HepG2 (cell line): ENCODE measurements at regions not wholly inside any gene's neighbourhood (a gene's known extent, or its start where the extent isn't known, plus 50 kb on each side); places are given as distances from the start of the nearest gene placed in this dataset.

Experiments used
- DPF2 ChIP-seq: sonication (generic); formaldehyde crosslinking; IDR thresholded peaks from 2 replicates; pipeline ENCODE4 v1.4.0; 2020; ENCODE audit warnings: mild to moderate bottlenecking, low read depth, missing genetic modification reagents, borderline replicate concordance
- EHMT2 ChIP-seq: fragments of 200-600 bp; sonication (generic); IDR thresholded peaks from 2 replicates; pipeline ENCODE4 v1.7.0; 2017; ENCODE audit warnings: antibody characterized with exemption, low read depth, low read length, borderline replicate concordance
- FOXP1 ChIP-seq, 2 experiments: fragments of 450-650 bp in 1 of 2; IDR thresholded peaks; 2 replicates each; pipeline ENCODE4 v1.6.1; 2017 to 2018; ENCODE audit warnings: antibody characterized with exemption in 1 of 2
- HDAC2 ChIP-seq: sonication (generic); formaldehyde crosslinking; IDR thresholded peaks from 2 replicates; pipeline ENCODE4 v1.4.0; 2020; ENCODE audit warnings: missing genetic modification reagents
- MTA1 ChIP-seq: sonication (generic); formaldehyde crosslinking; IDR thresholded peaks from 2 replicates; pipeline ENCODE4 v1.4.0; 2020; ENCODE audit warnings: missing genetic modification reagents, mild to moderate bottlenecking, borderline replicate concordance
- PRPF4 ChIP-seq: fragments of 200-400 bp; formaldehyde crosslinking; IDR thresholded peaks from 2 replicates; pipeline ENCODE4 v1.6.1; 2016; ENCODE audit warnings: low read length, low read depth; ENCODE audit not compliant: poor library complexity, severe bottlenecking
- REL ChIP-seq: sonication (generic); formaldehyde crosslinking; conservative IDR thresholded peaks from 2 replicates; pipeline ENCODE4 v1.8.0; 2022; ENCODE audit warnings: mild to moderate bottlenecking, missing genetic modification reagents, moderate library complexity
- RFX5 ChIP-seq: IDR thresholded peaks from 2 replicates; pipeline ENCODE4 v1.6.1; 2011; ENCODE audit warnings: low read depth, low read length, improper control_type of control experiment
- SMAD1 ChIP-seq: sonication (generic); formaldehyde crosslinking; IDR thresholded peaks from 2 replicates; pipeline ENCODE4 v1.4.0; 2020; ENCODE audit warnings: missing genetic modification reagents, low read depth, mild to moderate bottlenecking, borderline replicate concordance
- TCF12 ChIP-seq, 2 experiments: fragments of 450-650 bp in 1 of 2; sonication (generic) in 1 of 2; formaldehyde crosslinking in 1 of 2; IDR thresholded peaks; 2 replicates each; pipeline versions ENCODE4 v1.6.1 to v1.8.0; 2017 to 2022; ENCODE audit warnings: antibody characterized with exemption in 1 of 2, mild to moderate bottlenecking in 1 of 2, missing genetic modification reagents in 1 of 2, moderate library complexity in 1 of 2
- TEAD3 ChIP-seq: optimal IDR thresholded peaks from 2 replicates; pipeline ENCODE3; 2016; ENCODE audit warnings: borderline replicate concordance
- ZNF101 ChIP-seq: sonication (generic); formaldehyde crosslinking; IDR thresholded peaks from 2 replicates; pipeline ENCODE4 v1.4.0; 2020; ENCODE audit warnings: mild to moderate bottlenecking, low read depth, missing genetic modification reagents, borderline replicate concordance
- ZNF264 ChIP-seq: sonication (generic); formaldehyde crosslinking; IDR thresholded peaks from 2 replicates; pipeline ENCODE4 v1.4.0; 2020; ENCODE audit warnings: missing genetic modification reagents
- ZNF317 ChIP-seq: sonication (generic); formaldehyde crosslinking; IDR thresholded peaks from 2 replicates; pipeline ENCODE4 v1.5.0; 2020; ENCODE audit warnings: mild to moderate bottlenecking, missing genetic modification reagents
- ZNF350 ChIP-seq: sonication (generic); formaldehyde crosslinking; IDR thresholded peaks from 2 replicates; pipeline ENCODE4 v1.4.0; 2020; ENCODE audit warnings: mild to moderate bottlenecking, low read depth, missing genetic modification reagents, borderline replicate concordance
- ZNF383 ChIP-seq: sonication (generic); formaldehyde crosslinking; IDR thresholded peaks from 2 replicates; pipeline ENCODE4 v1.4.0; 2020; ENCODE audit warnings: missing genetic modification reagents, mild to moderate bottlenecking, borderline replicate concordance
- ZNF557 ChIP-seq: sonication (generic); formaldehyde crosslinking; IDR thresholded peaks from 2 replicates; pipeline ENCODE4 v1.4.0; 2020; ENCODE audit warnings: missing genetic modification reagents
- ZNF672 ChIP-seq: sonication (generic); formaldehyde crosslinking; IDR thresholded peaks from 2 replicates; pipeline ENCODE4 v1.8.1; 2022; ENCODE audit warnings: missing genetic modification reagents
- ZNF713 ChIP-seq: sonication (generic); formaldehyde crosslinking; IDR thresholded peaks from 2 replicates; pipeline ENCODE4 v1.4.0; 2020; ENCODE audit warnings: mild to moderate bottlenecking, missing genetic modification reagents
- ZNF737 ChIP-seq: sonication (generic); formaldehyde crosslinking; IDR thresholded peaks from 2 replicates; pipeline ENCODE4 v1.5.0; 2020; ENCODE audit warnings: missing genetic modification reagents, mild to moderate bottlenecking, borderline replicate concordance
- TF ChIP-seq, protein P1 (sequence below): sonication (generic); formaldehyde crosslinking; IDR thresholded peaks from 2 replicates; pipeline ENCODE4 v1.5.0; 2020; ENCODE audit warnings: missing genetic modification reagents
- TF ChIP-seq, protein P2 (sequence below): sonication (generic); formaldehyde crosslinking; IDR thresholded peaks from 2 replicates; pipeline ENCODE4 v1.5.0; 2020; ENCODE audit warnings: missing genetic modification reagents
- TF ChIP-seq, protein P3 (sequence below): IDR thresholded peaks from 2 replicates; pipeline ENCODE4 v1.6.1; 2016; ENCODE audit warnings: control low read depth
- TF ChIP-seq, protein P4 (sequence below): sonication (generic); formaldehyde crosslinking; IDR thresholded peaks from 2 replicates; pipeline ENCODE4 v1.4.0; 2020; ENCODE audit warnings: missing genetic modification reagents

DNA sequence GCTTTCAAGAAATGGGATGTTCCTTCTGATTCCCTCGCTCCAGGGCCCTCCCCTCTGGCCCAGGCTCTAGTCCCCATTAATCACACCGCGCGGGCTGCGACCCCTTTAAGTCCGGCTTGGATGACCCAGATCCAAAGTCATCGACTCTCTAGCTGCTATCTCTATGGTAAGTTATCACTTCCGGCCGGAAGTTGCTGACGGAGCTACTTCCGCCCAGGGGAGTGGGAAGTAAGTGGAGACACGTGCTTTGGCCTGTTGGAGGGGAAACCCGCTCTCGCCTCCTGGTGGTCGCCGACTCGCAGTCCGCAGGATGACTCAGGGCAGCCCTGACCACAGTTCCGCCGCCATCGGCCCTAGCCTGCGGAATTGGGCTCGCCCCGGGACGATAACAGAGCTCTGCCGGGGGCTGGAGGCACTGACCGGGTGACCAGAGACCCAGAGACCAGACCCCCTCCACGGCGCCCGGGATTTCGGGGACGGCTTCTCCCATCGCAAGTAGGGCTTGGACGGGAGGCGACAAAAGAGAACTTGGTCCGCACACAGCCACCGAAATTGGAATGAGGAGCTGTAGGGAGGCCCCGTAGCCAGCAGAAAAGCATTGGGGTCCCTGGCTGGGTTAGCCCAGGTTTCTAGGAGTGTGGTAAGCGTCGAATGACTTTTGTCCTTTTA lies 52.2 kb upstream of the SEC14L1 start (continued):
- TF ChIP-seq TCF12 (IDR thresholded peaks at IDR 0.05) (no peak), TCF12 (CRISPR knock-in tag; IDR thresholded peaks at IDR 0.05) (peak; percentile 77; the same call in 1 of the 2 replicates), RFX5 (peak; percentile 75), MTA1 (CRISPR knock-in tag) (peak; percentile 89; the same call in 1 of the 2 replicates), REL (CRISPR knock-in tag) (no peak), DPF2 (no peak; the same call in 1 of the 2 replicates), ZNF101 (peak; percentile 95; the same call in 1 of the 2 replicates), HDAC2 (CRISPR knock-in tag) (peak; percentile 97), ZNF264 (peak; percentile 88; the same call in 1 of the 2 replicates), ZNF557 (CRISPR knock-in tag) (peak; percentile 62; the same call in 1 of the 2 replicates), ZNF713 (no peak), SMAD1 (peak; percentile 94; the same call in 1 of the 2 replicates), FOXP1 (IDR thresholded peaks at IDR 0.05) (no peak), FOXP1 (CRISPR knock-in tag; IDR thresholded peaks at IDR 0.05) (peak; percentile 44; the same call in 1 of the 2 replicates), ZNF317 (CRISPR knock-in tag) (peak; percentile 89), ZNF737 (no peak), ZNF672 (no peak), PRPF4 (no peak), ZNF383 (CRISPR knock-in tag) (peak; percentile 17; the same call in 1 of the 2 replicates), TEAD3 (CRISPR knock-in tag) (peak; percentile 87), ZNF350 (CRISPR knock-in tag) (peak; percentile 97), EHMT2 (peak; percentile 95; the same call in 1 of the 2 replicates)
- TF ChIP-seq, protein P1, sequence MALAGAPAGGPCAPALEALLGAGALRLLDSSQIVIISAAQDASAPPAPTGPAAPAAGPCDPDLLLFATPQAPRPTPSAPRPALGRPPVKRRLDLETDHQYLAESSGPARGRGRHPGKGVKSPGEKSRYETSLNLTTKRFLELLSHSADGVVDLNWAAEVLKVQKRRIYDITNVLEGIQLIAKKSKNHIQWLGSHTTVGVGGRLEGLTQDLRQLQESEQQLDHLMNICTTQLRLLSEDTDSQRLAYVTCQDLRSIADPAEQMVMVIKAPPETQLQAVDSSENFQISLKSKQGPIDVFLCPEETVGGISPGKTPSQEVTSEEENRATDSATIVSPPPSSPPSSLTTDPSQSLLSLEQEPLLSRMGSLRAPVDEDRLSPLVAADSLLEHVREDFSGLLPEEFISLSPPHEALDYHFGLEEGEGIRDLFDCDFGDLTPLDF (CRISPR knock-in tag), result no peak
- TF ChIP-seq, protein P2, sequence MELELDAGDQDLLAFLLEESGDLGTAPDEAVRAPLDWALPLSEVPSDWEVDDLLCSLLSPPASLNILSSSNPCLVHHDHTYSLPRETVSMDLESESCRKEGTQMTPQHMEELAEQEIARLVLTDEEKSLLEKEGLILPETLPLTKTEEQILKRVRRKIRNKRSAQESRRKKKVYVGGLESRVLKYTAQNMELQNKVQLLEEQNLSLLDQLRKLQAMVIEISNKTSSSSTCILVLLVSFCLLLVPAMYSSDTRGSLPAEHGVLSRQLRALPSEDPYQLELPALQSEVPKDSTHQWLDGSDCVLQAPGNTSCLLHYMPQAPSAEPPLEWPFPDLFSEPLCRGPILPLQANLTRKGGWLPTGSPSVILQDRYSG (CRISPR knock-in tag), result no peak; the same call in 1 of the 2 replicates
- TF ChIP-seq, protein P3, sequence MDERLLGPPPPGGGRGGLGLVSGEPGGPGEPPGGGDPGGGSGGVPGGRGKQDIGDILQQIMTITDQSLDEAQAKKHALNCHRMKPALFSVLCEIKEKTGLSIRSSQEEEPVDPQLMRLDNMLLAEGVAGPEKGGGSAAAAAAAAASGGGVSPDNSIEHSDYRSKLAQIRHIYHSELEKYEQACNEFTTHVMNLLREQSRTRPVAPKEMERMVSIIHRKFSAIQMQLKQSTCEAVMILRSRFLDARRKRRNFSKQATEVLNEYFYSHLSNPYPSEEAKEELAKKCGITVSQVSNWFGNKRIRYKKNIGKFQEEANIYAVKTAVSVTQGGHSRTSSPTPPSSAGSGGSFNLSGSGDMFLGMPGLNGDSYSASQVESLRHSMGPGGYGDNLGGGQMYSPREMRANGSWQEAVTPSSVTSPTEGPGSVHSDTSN (CRISPR knock-in tag), result no peak
- TF ChIP-seq, protein P4, sequence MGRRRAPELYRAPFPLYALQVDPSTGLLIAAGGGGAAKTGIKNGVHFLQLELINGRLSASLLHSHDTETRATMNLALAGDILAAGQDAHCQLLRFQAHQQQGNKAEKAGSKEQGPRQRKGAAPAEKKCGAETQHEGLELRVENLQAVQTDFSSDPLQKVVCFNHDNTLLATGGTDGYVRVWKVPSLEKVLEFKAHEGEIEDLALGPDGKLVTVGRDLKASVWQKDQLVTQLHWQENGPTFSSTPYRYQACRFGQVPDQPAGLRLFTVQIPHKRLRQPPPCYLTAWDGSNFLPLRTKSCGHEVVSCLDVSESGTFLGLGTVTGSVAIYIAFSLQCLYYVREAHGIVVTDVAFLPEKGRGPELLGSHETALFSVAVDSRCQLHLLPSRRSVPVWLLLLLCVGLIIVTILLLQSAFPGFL, result peak; percentile 80; the same call in 1 of the 2 replicates
